Thyroid gland (tissue), 4 donors: ENCODE measurements at regions not wholly inside any gene's neighbourhood (a gene's known extent, or its start where the extent isn't known, plus 50 kb on each side); places are given as distances from the start of the nearest gene placed in this dataset.

ENCODE experiments used
- CTCF ChIP-seq, 6 experiments: fragments of 200-600 bp in 3 of 6; fragments of 450-650 bp in 3 of 6; sonication (generic) in 3 of 6; IDR thresholded peaks; one replicate each; pipeline ENCODE4 v1.5.1; 2016 to 2019; ENCODE audit warnings: antibody characterized with exemption in 6 of 6, mild to moderate bottlenecking in 2 of 6, inconsistent platforms in 1 of 6, moderate library complexity in 1 of 6
- POLR2A ChIP-seq, 2 donors: fragments of 450-650 bp; IDR thresholded peaks; one replicate each; pipeline ENCODE4 v1.6.1; 2017; ENCODE audit warnings: antibody characterized with exemption in 2 of 2, mild to moderate bottlenecking in 2 of 2, moderate library complexity in 1 of 2

- TF ChIP-seq CTCF (IDR thresholded peaks at IDR 0.05) (no peak), POLR2A (IDR thresholded peaks at IDR 0.05) (no peak)
Observed at GRCh38 chr6:97925504-97925903, 642.5 kb upstream of the MMS22L start.
